AG04449 (cell line): ENCODE measurements at regions not wholly inside any gene's neighbourhood (a gene's known extent, or its start where the extent isn't known, plus 50 kb on each side); places are given as distances from the start of the nearest gene placed in this dataset.

Experiments
- CTCF ChIA-PET: fragments of 350-600 bp; formaldehyde crosslinking; extraction: SDS; loops from one replicate; lab custom pipeline; 2021; ENCODE audit warnings: antibody characterized with exemption; lab: Yijun Ruan, JAX
- POLR2A ChIA-PET: fragments of 400-600, 350-600 bp; formaldehyde crosslinking; extraction: SDS; loops from one replicate; lab custom pipeline; 2020; ENCODE audit warnings: antibody characterized with exemption, inconsistent platforms; lab: Yijun Ruan, JAX
- DNase-seq: peaks from one replicate; pipeline ENCODE4 v3.0.0-alpha.2; 2010; ENCODE audit warnings: low read depth, low spot score
- H3K4me3 ChIP-seq: 2 replicates; pipeline ENCODE4 v1.5.1; 2011; ENCODE audit warnings: low read depth, mild to moderate bottlenecking, control low read depth, low read length
- CTCF ChIP-seq: IDR thresholded peaks from one replicate; pipeline ENCODE4 v1.5.1; 2011; ENCODE audit warnings: mild to moderate bottlenecking, moderate library complexity, low read length, control low read depth, inconsistent platforms; ENCODE audit not compliant: insufficient read depth; ENCODE audit errors: missing control alignments

GRCh38 chr13:29922896-29923295, 72.5 kb upstream of the UBL3 start:
- ChIA-PET POLR2A (interaction anchor here (1.0 to 2.1 kb wide), 9 partner anchors 15 to 188 kb away, joined by 3 to 12 read pairs (median 4); partner anchors contain the start of gene UBL3), CTCF (interaction anchor here (0.8 to 8.3 kb wide), 17 partner anchors 12 to 297 kb away, joined by 3 to 128 read pairs (median 6); no protein-coding TSS in a partner anchor)
- TF ChIP-seq CTCF = no peak
- no peak for DNase-seq
- no peak overlapping the region for H3K4me3 ChIP-seq

- TF ChIP-seq CTCF = no peak
- ChIA-PET CTCF (interaction anchor here (0.8 to 8.3 kb wide), 7 partner anchors 17 to 197 kb away, joined by 3 to 128 read pairs (median 4); no protein-coding TSS in a partner anchor), POLR2A (interaction anchor here (0.9 to 1.6 kb wide), 8 partner anchors 14 to 191 kb away, joined by 3 to 6 read pairs (median 3); partner anchors contain the start of gene UBL3)
- no peak for DNase-seq
- no peak overlapping the region for H3K4me3 ChIP-seq
Measured at GRCh38 chr13:29922281-29922821, 71.9 kb upstream of the UBL3 start.

- H3K4me3 ChIP-seq = no peak overlapping the region
- TF ChIP-seq CTCF = no peak
- POLR2A ChIA-PET = interaction anchor here (1.0 to 1.4 kb wide), 3 partner anchors 13 to 125 kb away, joined by 3 to 5 read pairs (median 3); no protein-coding TSS in a partner anchor
- DNase-seq = no peak
- CTCF ChIA-PET = interaction anchor here (0.8 to 8.3 kb wide), 9 partner anchors 10 to 198 kb away, joined by 3 to 128 read pairs (median 5); no protein-coding TSS in a partner anchor
Measured at GRCh38 chr13:29921542-29921941, 71.1 kb upstream of the UBL3 start.

- TF ChIP-seq CTCF = no peak
- POLR2A ChIA-PET = no interaction called here
- no peak overlapping the region for H3K4me3 ChIP-seq
- DNase-seq = no peak
- CTCF ChIA-PET = interaction anchor here (0.7 to 8.3 kb wide), 7 partner anchors 8 to 193 kb away, joined by 3 to 128 read pairs (median 3); no protein-coding TSS in a partner anchor
Measured at GRCh38 chr13:29920025-29920643, 69.7 kb upstream of the UBL3 start.

GRCh38 chr13:29918845-29919244, 68.4 kb upstream of the UBL3 start:
- DNase-seq = peak; percentile 75
- POLR2A ChIA-PET = no interaction called here
- CTCF ChIA-PET = interaction anchor here (2.1 to 8.3 kb wide), 2 partner anchors 194 to 197 kb away, joined by 5 to 128 read pairs; no protein-coding TSS in a partner anchor
- H3K4me3 ChIP-seq = no peak overlapping the region
- no peak for TF ChIP-seq CTCF

- ChIA-PET POLR2A (no interaction called here), CTCF (interaction anchor here (0.8 to 2.1 kb wide), 4 partner anchors 9 to 198 kb away, joined by 3 to 7 read pairs (median 4); no protein-coding TSS in a partner anchor)
- no peak for TF ChIP-seq CTCF
- no peak overlapping the region for H3K4me3 ChIP-seq
- DNase-seq = no peak
Measured at GRCh38 chr13:29917650-29918049, 67.2 kb upstream of the UBL3 start.
